Dermis microvascular lymphatic vessel endothelial cell (primary cell): ENCODE measurements at regions not wholly inside any gene's neighbourhood (a gene's known extent, or its start where the extent isn't known, plus 50 kb on each side); places are given as distances from the start of the nearest gene placed in this dataset.

ENCODE experiments used
- DNase-seq, 2 donors: peaks; one replicate each; pipeline versions ENCODE4 v3.0.0 to v3.0.0-alpha.2; 2010; ENCODE audit warnings: low read depth in 2 of 2

DNA sequence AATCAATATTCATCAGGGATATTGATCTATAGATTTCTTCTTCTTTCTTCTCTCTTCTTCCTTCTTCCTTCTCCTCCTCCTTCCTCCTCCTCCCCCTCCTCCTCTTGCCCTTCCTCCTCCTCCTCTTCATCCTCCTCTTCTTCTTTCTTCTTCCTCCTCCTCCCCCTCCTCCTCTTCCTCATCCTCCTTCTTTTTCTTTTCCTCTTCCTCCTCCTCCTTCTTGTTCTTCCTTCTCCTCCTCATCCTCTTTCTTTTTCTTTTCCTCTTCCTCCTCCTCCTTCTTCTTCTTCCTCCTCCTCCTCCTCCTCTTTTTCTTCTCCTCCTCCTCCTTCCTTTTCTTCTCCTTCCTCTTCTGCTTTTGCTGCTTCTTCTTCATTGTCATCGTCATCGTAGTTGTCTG, 52.4 kb upstream of the SERINC1 start:
- DNase-seq: no peak

DNA sequence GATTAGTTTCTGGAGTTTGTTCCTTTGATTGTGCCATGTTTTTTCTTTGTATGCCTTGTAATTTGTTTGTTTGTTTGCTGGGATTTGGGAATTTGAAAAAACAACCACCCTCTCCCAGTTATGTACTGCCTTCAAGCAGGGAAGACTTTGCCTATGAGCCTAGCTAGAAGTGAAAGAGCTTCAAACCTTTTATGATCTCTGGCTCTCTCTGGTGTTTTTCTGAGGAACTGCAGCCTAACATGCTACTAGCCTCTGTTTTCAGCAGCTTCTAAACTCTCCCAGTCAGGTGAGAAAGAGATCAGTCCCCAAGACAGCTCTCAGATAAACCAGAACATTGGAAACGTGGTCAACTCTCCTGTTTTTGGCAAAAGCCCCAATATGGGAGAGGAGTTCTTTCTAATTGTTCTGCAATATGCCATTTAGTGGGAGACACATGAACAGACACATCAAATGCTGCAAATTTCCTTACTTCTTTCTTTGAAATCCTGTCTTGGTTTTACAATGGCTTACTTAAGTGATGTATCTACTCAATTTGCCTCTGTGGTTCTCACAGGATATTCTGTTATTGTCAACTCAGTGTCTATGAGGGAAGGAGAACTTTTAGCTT, 58.9 kb upstream of the SERINC1 start:
- peak; percentile 47 to 67 for DNase-seq

DNA sequence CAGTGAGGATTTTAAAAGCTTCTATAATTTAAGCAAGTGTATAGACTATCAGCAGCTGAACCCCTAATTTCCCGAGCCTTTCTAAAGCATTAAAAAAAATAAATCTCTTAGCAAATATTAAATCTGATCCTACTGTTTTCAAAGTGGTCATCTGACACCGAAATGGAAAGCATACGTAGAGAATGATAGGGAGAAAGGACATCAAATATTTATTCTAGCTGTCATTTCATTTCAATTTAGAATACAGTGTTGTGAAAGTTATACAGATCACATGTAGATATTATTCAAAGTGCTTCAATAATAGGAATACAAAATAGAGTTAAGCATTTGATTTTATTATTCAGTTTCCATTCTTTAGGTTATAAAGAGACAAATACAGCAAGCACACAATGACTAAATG, 61.9 kb upstream of the PKIB start:
- no peak for DNase-seq

DNA sequence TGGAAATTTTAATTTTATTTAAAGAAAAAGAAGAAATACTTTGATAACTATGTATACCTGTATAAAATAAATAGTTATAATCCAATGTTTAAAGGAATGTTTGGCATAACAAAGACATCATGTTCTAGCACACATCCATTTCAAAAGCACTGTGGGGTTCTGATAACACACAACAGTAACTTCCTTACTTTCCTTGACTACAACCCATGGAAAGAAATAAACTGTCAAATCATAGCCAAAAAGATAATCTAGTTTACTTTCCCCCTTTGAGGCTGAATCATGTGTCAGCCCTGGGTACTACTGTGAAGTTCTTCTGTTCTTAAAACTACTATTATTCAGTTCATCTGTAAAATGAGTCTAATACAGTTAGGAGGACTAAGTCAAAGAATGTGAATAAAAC, 61.4 kb upstream of the PKIB start:
- DNase-seq: no peak

DNA sequence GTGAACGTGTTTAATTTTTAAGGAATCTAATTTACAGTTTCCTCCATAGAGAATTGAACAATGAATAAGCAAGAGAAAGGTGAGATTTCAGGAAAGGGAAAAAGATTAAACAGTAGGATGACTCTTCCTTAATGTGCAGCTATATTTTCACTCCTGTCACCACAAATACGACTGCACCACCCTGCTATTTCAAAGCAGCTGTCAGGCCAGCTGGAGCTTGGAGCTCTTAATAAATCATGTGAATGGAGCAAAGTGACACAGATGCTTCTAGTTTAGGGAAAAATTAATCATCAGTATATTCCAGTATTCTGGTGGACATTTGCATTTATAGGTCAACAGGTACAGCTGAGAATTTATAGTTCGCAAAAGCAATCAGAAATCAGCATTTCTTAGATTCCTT, 56.5 kb upstream of the PKIB start:
- DNase-seq: no peak

DNA sequence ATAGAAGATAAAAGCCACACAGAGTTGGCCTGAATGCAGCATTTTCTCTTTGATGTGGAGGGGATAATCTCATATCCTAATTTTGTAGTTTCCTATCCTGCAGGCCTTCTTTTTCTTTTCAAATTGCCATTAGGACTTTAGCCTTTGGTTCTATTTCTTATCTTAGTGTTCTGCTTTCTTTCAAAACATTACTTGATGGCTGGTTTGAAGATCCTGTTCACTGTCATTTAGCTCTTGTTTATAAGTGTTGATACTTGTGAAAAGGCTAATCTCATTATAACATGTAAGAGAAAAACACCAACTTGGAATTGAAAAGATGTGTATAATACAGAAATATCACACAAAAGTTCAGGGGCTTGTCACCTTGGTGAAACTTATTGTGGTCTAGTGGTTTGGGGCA, 54.6 kb upstream of the PKIB start:
- no peak for DNase-seq

DNA sequence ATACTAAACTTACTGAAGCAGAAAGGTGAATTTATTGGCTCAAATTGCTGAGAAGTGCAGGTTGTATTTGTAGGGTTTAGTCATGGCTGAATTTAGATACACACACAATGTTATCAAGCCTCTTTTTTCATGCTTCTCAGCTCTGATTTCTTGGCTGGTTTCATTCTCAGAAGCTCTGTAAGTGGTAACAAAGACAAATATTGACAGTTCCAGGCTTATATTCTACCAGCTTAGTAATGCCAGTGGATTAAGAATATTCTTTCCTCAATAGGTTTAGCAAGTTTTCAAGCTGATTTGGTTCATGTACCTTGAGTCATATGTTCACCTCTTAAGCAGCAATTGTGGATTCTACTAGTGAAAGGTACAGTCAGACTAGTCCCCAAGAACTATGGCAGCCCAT, 52.1 kb upstream of the PKIB start:
- DNase-seq: no peak
